Fibroblast of lung (primary cell): ENCODE measurements at regions not wholly inside any gene's neighbourhood (a gene's known extent, or its start where the extent isn't known, plus 50 kb on each side); places are given as distances from the start of the nearest gene placed in this dataset.
"Not testable (repeated sequence)": the region's sequence is repeated elsewhere in the genome, so short reads cannot be mapped to it uniquely, and the experiment has no call there.

ENCODE experiments used
- DNase-seq, 2 donors: peaks; one replicate each; pipeline versions ENCODE4 v3.0.0 to v3.0.0-alpha.2; 2010; ENCODE audit warnings: low read depth in 2 of 2
- H2AFZ ChIP-seq: 2 replicates; pipeline ENCODE4 v1.5.1; 2012; ENCODE audit warnings: low read length, control low read depth, inconsistent platforms
- H3K27ac ChIP-seq: 2 replicates; pipeline ENCODE4 v1.5.1; 2011; ENCODE audit warnings: low read length, control low read depth; ENCODE audit not compliant: insufficient read depth
- H3K27me3 ChIP-seq: 2 replicates; pipeline ENCODE4 v1.5.1; 2011; ENCODE audit warnings: mild to moderate bottlenecking, low read length; ENCODE audit not compliant: control insufficient read depth, insufficient read depth
- H3K36me3 ChIP-seq: 2 replicates; pipeline ENCODE4 v1.5.1; 2011; ENCODE audit warnings: low read length; ENCODE audit not compliant: control insufficient read depth, insufficient read depth
- H3K4me1 ChIP-seq: 2 replicates; pipeline ENCODE4 v1.5.1; 2011; ENCODE audit warnings: low read length; ENCODE audit not compliant: control insufficient read depth, insufficient read depth; ENCODE audit errors: extremely low read depth
- H3K4me2 ChIP-seq: 2 replicates; pipeline ENCODE4 v1.5.1; 2011; ENCODE audit warnings: low read length, control low read depth; ENCODE audit not compliant: insufficient read depth; ENCODE audit errors: extremely low read depth
- H3K4me3 ChIP-seq, 4 experiments: fragments of 200-600 bp in 1 of 4; sonication (generic) in 1 of 4; replicated peaks in 1 of 4; 2 replicates each; pipeline ENCODE4 v1.5.1; 2011 to 2016; ENCODE audit warnings: low read length in 4 of 4, low read depth in 3 of 4, mild to moderate bottlenecking in 3 of 4, control low read depth in 2 of 4, inconsistent platforms in 1 of 4, mixed read lengths in 1 of 4; ENCODE audit not compliant: insufficient read depth in 1 of 4; ENCODE audit errors: control extremely low read depth in 1 of 4
- H3K79me2 ChIP-seq: 2 replicates; pipeline ENCODE4 v1.5.1; 2012; ENCODE audit warnings: mild to moderate bottlenecking, low read length, inconsistent platforms; ENCODE audit not compliant: control insufficient read depth, insufficient read depth
- H3K9ac ChIP-seq: 2 replicates; pipeline ENCODE4 v1.5.1; 2011; ENCODE audit warnings: mild to moderate bottlenecking, low read length, control low read depth; ENCODE audit not compliant: insufficient read depth
- H3K9me3 ChIP-seq: 2 replicates; pipeline ENCODE4 v1.5.1; 2012; ENCODE audit warnings: low read depth, low read length; ENCODE audit not compliant: control insufficient read depth, insufficient read depth
- H4K20me1 ChIP-seq: 2 replicates; pipeline ENCODE4 v1.5.1; 2011; ENCODE audit warnings: low read length; ENCODE audit not compliant: control insufficient read depth, insufficient read depth; ENCODE audit errors: extremely low read depth
- CTCF ChIP-seq, 2 donors: IDR thresholded peaks in 1 of 2; conservative IDR thresholded peaks in 1 of 2; 1 replicate in 1 of 2; 2 replicates in 1 of 2; pipeline ENCODE4 v1.5.1; 2011 to 2012; ENCODE audit warnings: low read length in 2 of 2, control low read depth in 1 of 2, inconsistent platforms in 1 of 2, low read depth in 1 of 2, mild to moderate bottlenecking in 1 of 2
- EZH2 ChIP-seq: IDR thresholded peaks from 2 replicates; pipeline ENCODE4 v1.5.1; 2012; ENCODE audit warnings: low read length, control low read depth, mild to moderate bottlenecking; ENCODE audit errors: missing control alignments

- H3K36me3 ChIP-seq, result no peaks in the 10 kb centered on the region
- H3K4me1 ChIP-seq, result no peaks in the 10 kb centered on the region
- H3K27ac ChIP-seq, result no peak overlapping the region
- H3K4me3 ChIP-seq, result no peak overlapping the region
- H2AFZ ChIP-seq, result no peak overlapping the region
- H3K4me2 ChIP-seq, result no peak overlapping the region
- no peak for TF ChIP-seq EZH2
- TF ChIP-seq CTCF (conservative IDR thresholded peaks at IDR 0.05 in 1 of 2, IDR thresholded peaks at IDR 0.05 in 1 of 2; ENCODE audit: low read depth in 1 of 2, low read length in 2 of 2), result no peak
- H3K27me3 ChIP-seq, result no peaks in the 10 kb centered on the region
- H4K20me1 ChIP-seq, result no peaks in the 10 kb centered on the region
- no peaks in the 10 kb centered on the region for H3K79me2 ChIP-seq
- DNase-seq, result peak in 1 of 2 donors; percentile 0
- H3K9ac ChIP-seq, result no peak overlapping the region
- H3K9me3 ChIP-seq, result no peaks in the 10 kb centered on the region
Measured at GRCh38 chr4:58301376-58301999, 1191.3 kb upstream of the IGFBP7 start.

GRCh38 chr4:58286335-58286734 lies 1176.2 kb upstream of the IGFBP7 start:
- Histone ChIP-seq H3K79me2 (no peaks in the 10 kb centered on the region), H3K4me3 (no peak overlapping the region), H3K36me3 (no peaks in the 10 kb centered on the region), H3K9ac (no peak overlapping the region), H3K27ac (no peak overlapping the region), H3K4me1 (no peaks in the 10 kb centered on the region), H4K20me1 (no peaks in the 10 kb centered on the region), H3K27me3 (no peaks in the 10 kb centered on the region), H3K4me2 (no peak overlapping the region), H3K9me3 (no peaks in the 10 kb centered on the region), H2AFZ (no peak overlapping the region)
- DNase-seq, result no peak
- TF ChIP-seq EZH2, result no peak

GRCh38 chr4:58280928-58281327 lies 1170.7 kb upstream of the IGFBP7 start:
- not testable (repeated sequence) for H3K9me3 ChIP-seq, DNase-seq, H3K4me1 ChIP-seq, H3K4me3 ChIP-seq, H3K36me3 ChIP-seq, H3K9ac ChIP-seq, H2AFZ ChIP-seq, H3K4me2 ChIP-seq, H3K27ac ChIP-seq, H3K79me2 ChIP-seq, H4K20me1 ChIP-seq, H3K27me3 ChIP-seq

- H3K27me3 ChIP-seq, result no peaks in the 10 kb centered on the region
- H3K9ac ChIP-seq, result no peak overlapping the region
- DNase-seq, result no peak
- no peaks in the 10 kb centered on the region for H3K4me1 ChIP-seq
- H3K4me2 ChIP-seq, result no peak overlapping the region
- no peaks in the 10 kb centered on the region for H3K9me3 ChIP-seq
- H2AFZ ChIP-seq, result no peak overlapping the region
- no peaks in the 10 kb centered on the region for H4K20me1 ChIP-seq
- H3K79me2 ChIP-seq, result no peaks in the 10 kb centered on the region
- no peak overlapping the region for H3K4me3 ChIP-seq
- no peak overlapping the region for H3K27ac ChIP-seq
- no peaks in the 10 kb centered on the region for H3K36me3 ChIP-seq
- TF ChIP-seq EZH2 (no peak), CTCF (conservative IDR thresholded peaks at IDR 0.05 in 1 of 2, IDR thresholded peaks at IDR 0.05 in 1 of 2; ENCODE audit: low read depth in 1 of 2, low read length in 2 of 2) (no peak)
Measured at GRCh38 chr4:58275856-58276255, 1165.7 kb upstream of the IGFBP7 start.
